ENCODE measurements at regions not wholly inside any gene's neighbourhood (a gene's known extent, or its start where the extent isn't known, plus 50 kb on each side); places are given as distances from the start of the nearest gene placed in this dataset.

DNA sequence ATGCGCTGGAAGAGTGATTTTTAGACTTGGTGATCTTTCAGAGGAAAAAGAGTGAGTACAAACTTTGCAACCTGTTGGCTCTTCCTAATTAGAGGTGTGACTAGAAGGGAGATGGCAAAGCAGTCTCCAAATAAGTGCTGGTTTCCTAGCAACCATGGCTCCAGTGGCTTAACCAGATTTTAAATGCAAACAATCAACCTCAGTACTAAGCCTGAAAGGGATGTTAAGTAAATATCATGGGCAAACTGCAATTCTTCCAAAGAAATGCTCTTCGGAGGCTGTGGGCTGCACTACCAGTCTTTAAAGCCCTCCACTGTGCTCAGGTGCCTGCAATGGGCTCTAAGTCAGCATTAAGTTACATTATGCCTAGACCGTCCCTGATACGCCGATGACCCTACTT lies 678.1 kb upstream of the CCDC54 start:
- Histone ChIP-seq H3K27me3 (no peaks in the 10 kb centered on the region), H3K27ac (no peak overlapping the region), H3K36me3 (replicated peaks in 1 of 2; ENCODE audit: insufficient read depth in 1 of 2, low read depth in 2 of 2) (no peaks in the 10 kb centered on the region), H3K4me1 (no peaks in the 10 kb centered on the region), H3K4me3 (no peak overlapping the region), H3K9me3 (no peaks in the 10 kb centered on the region)
- DNase-seq (no peak), ATAC-seq (no peak)
- WGBS, 2 donors: 46 to 47% methylated on average over 5 of the region's 5 CpGs
- TF ChIP-seq, protein P1, sequence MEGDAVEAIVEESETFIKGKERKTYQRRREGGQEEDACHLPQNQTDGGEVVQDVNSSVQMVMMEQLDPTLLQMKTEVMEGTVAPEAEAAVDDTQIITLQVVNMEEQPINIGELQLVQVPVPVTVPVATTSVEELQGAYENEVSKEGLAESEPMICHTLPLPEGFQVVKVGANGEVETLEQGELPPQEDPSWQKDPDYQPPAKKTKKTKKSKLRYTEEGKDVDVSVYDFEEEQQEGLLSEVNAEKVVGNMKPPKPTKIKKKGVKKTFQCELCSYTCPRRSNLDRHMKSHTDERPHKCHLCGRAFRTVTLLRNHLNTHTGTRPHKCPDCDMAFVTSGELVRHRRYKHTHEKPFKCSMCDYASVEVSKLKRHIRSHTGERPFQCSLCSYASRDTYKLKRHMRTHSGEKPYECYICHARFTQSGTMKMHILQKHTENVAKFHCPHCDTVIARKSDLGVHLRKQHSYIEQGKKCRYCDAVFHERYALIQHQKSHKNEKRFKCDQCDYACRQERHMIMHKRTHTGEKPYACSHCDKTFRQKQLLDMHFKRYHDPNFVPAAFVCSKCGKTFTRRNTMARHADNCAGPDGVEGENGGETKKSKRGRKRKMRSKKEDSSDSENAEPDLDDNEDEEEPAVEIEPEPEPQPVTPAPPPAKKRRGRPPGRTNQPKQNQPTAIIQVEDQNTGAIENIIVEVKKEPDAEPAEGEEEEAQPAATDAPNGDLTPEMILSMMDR (IDR thresholded peaks at IDR 0.05): no peak
- no peak for TF ChIP-seq POLR2A (IDR thresholded peaks at IDR 0.05)
- intact Hi-C loops (cut with DNase I): no loop called here

DNA sequence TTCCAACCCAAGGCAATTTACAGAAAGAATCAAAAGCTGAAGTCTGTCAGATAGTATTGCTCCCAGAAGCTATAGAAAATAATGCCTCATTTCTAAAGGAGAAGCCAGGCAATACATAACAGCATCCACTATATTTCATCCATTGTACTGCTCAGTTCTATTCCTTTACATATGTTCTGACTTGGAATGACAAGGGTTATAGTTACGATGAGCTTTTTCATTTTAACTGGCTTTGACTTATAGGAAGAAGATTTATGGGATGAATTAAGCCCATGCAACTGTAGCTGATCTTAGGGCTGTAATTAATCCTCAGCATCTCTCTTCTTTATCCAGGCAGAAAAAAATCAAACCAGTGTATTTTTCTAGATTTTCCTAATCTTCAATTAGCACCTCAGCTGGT lies 676.3 kb upstream of the CCDC54 start:
- Histone ChIP-seq H3K27me3 (no peaks in the 10 kb centered on the region), H3K4me3 (no peak overlapping the region), H3K36me3 (replicated peaks in 1 of 2; ENCODE audit: insufficient read depth in 1 of 2, low read depth in 2 of 2) (no peaks in the 10 kb centered on the region), H3K4me1 (no peaks in the 10 kb centered on the region), H3K27ac (no peak overlapping the region), H3K9me3 (no peaks in the 10 kb centered on the region)
- no peak for ATAC-seq
- intact Hi-C loops (cut with DNase I): no loop called here
- 62 to 71% methylated on average over 1 of the region's 1 CpG for WGBS, 2 donors
- no peak for DNase-seq
- TF ChIP-seq, protein P1 (IDR thresholded peaks at IDR 0.05): no peak
- no peak for TF ChIP-seq POLR2A (IDR thresholded peaks at IDR 0.05)

DNA sequence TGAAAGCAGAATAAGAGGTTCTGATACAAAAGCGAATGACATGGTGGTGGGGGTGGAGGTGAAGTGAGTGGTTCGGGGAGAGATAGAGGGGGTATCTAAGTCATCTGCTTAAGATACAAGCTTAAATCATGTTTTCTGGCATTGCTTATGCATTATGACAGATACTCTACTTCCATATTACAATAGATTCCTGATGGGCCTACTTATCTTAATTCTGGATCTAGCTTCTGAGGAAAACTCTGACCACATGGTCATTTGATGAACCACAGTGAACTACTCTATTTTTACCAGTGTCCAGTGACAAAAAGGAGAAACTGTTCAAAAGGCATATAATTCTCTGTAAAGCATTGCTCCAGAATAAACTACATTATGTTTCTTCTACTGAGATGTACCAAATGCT lies 673.7 kb upstream of the CCDC54 start:
- 70 to 78% methylated on average over 2 of the region's 2 CpGs for whole genome bisulfite sequencing, 2 donors
- H3K4me1 ChIP-seq: no peaks in the 10 kb centered on the region
- DNase-seq (no peak), ATAC-seq (no peak)
- H3K27ac ChIP-seq: no peak overlapping the region
- no peaks in the 10 kb centered on the region for H3K36me3 ChIP-seq (replicated peaks in 1 of 2; ENCODE audit: insufficient read depth in 1 of 2, low read depth in 2 of 2)
- H3K9me3 ChIP-seq: no peaks in the 10 kb centered on the region
- intact Hi-C loops (cut with DNase I): no loop called here
- H3K27me3 ChIP-seq: no peaks in the 10 kb centered on the region
- TF ChIP-seq, protein P1 (IDR thresholded peaks at IDR 0.05): no peak
- TF ChIP-seq POLR2A (IDR thresholded peaks at IDR 0.05): no peak
- H3K4me3 ChIP-seq: no peak overlapping the region

DNA sequence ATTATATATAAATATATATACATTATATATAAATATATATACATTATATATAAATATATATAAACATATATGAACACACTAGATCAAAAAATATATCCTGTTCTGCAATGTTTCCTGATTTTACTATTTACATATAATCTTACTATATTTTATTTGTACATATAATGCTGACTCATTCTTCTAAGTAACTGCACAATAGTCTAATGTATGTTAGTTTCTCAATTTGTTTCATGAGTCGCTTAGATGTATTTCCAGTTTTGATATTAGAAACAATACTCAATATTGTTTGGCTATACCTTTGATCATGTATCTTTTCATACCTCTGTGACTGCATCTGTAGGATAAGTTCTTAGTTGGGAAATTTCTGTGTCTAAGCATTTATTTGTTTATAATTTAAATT lies 669.9 kb upstream of the CCDC54 start:
- DNase-seq (no peak), ATAC-seq (no peak)
- H3K4me1 ChIP-seq: no peaks in the 10 kb centered on the region
- H3K27ac ChIP-seq: no peak overlapping the region
- WGBS, 2 donors: 89 to 95% methylated on average over 1 of the region's 1 CpG
- H3K27me3 ChIP-seq: no peaks in the 10 kb centered on the region
- H3K4me3 ChIP-seq: no peak overlapping the region
- H3K9me3 ChIP-seq: no peaks in the 10 kb centered on the region
- H3K36me3 ChIP-seq (replicated peaks in 1 of 2; ENCODE audit: insufficient read depth in 1 of 2, low read depth in 2 of 2): no peaks in the 10 kb centered on the region
- intact Hi-C loops (cut with DNase I): no loop called here
- TF ChIP-seq POLR2A (IDR thresholded peaks at IDR 0.05): no peak
- TF ChIP-seq, protein P1 (IDR thresholded peaks at IDR 0.05): no peak

DNA sequence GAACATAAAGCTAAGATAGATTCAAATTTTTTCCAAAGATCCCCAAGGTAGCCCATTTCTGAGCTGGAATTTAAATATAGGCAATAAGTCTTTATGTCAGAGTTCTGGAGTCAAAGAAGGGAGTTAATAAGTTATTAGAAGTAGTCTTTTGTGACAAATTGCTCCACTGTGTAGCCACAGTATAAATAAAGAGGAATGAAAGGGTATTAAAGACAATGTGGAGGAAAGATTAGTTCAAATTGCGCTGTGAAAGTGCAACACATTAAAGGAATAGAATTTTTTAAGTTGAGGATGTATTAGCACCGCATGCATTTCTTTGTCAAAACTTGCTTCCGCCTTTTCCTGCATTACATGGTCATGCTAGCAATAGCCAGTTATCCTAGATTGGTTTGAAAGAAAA lies 666.6 kb upstream of the CCDC54 start:
- H3K9me3 ChIP-seq: no peaks in the 10 kb centered on the region
- no peaks in the 10 kb centered on the region for H3K4me1 ChIP-seq
- TF ChIP-seq, protein P1 (IDR thresholded peaks at IDR 0.05): no peak
- TF ChIP-seq POLR2A (IDR thresholded peaks at IDR 0.05): no peak
- intact Hi-C loops (cut with DNase I): no loop called here
- 49 to 55% methylated on average over 3 of the region's 3 CpGs for WGBS, 2 donors
- no peak for DNase-seq
- ATAC-seq: no peak
- no peaks in the 10 kb centered on the region for H3K27me3 ChIP-seq
- no peak overlapping the region for H3K27ac ChIP-seq
- H3K4me3 ChIP-seq: no peak overlapping the region
- H3K36me3 ChIP-seq (replicated peaks in 1 of 2; ENCODE audit: insufficient read depth in 1 of 2, low read depth in 2 of 2): no peaks in the 10 kb centered on the region

Measured in body of pancreas (tissue), 4 donors.